ENCODE measurements at regions not wholly inside any gene's neighbourhood (a gene's known extent, or its start where the extent isn't known, plus 50 kb on each side); places are given as distances from the start of the nearest gene placed in this dataset.
"Not testable (repeated sequence)": the region's sequence is repeated elsewhere in the genome, so short reads cannot be mapped to it uniquely, and the experiment has no call there.

DNA sequence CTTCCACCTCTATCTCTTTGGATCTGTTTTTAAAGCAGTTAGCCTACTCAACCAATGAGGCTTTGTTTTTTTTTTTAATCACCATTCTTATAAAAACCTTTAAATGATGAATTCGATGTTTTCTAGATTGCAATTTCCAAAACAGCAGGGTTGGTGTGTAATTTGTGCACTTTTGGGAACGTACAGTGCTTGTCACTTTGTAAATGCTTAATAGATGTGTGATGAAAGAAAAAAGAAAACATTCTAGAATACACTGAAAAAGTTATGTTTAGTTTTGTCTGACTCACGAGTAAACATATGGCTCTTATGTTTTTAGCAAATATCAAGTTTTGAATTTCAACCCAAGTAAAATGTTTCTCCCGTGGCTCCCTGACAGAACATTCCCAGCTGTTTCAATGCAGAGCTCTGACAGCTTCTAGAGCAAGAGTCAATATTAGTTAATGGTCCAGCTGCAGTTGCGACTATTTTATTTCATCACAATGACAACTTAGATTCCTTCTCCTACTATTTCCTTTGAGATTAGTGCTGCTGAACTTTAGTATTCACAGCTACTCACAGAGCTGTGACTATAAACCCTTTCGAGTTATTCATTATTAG lies 362.5 kb upstream of the ADAMTS5 start:
- no peak for DNase-seq (ENCODE audit: low read depth in 3 of 3)

GRCh38 chr21:27326301-27326700 lies 359.4 kb upstream of the ADAMTS5 start:
- no peak for DNase-seq (ENCODE audit: low read depth in 3 of 3)

DNA sequence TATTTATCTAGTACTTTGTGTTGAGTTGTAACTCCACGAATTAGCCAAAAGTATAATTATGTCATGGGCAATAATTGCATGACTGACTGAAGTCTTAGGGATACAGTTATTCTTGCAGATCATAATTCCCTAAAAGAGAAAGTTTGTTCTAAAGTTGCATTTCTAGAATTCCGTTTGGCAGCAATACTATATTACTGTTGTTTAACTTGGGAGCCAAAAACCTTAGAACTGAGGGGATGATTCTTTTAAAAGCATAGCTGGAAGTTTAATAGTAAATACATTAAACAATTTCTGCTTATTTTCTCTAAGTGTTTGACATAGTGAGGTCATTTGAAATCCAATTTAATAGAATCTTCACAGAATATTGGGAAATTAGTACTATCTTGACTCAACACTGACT lies 356.4 kb upstream of the ADAMTS5 start:
- no peak for DNase-seq (ENCODE audit: low read depth in 3 of 3)

DNA sequence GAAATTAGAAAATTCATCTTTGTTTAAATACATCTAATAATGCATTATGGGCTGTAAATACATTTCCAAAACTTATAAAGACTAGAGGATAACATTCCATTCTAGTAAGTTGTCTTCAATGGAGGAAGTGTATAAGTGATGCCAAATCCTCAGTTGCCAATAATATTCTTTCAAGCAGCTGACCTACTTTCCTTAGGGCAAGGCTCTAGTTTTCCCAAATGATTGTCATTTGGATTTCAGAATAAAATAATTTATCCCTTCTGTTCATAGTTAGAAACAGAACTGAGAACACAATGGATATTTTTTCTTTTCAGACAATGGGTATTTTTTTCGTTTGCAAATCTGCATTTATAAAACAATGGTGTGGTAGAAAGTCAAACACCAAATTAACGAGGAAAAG lies 354.9 kb upstream of the ADAMTS5 start:
- no peak for DNase-seq (ENCODE audit: low read depth in 3 of 3)

GRCh38 chr21:27320868-27321267 lies 354.0 kb upstream of the ADAMTS5 start:
- DNase-seq (ENCODE audit: low read depth in 3 of 3) = no peak

DNA sequence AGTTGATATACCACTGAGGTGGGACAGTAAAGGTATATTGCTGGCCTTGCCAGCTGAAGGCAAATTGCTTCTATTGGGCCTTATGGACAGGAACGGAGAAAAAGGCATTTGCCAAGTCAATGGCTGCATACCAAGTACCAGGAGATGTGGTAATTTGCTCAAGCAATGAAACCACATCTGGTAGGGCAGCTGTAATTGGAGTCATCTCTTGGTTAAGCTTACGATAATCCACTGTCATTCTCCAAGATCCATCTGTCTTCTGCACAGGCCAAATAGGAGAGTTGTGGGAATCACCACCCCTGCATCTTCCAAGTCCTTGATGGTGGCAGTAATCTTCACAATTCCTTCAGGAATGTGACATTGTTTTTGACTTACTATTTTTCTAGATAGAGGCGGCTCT lies 350.7 kb upstream of the ADAMTS5 start:
- not testable (repeated sequence) for DNase-seq (ENCODE audit: low read depth in 3 of 3)

- DNase-seq (ENCODE audit: low read depth in 3 of 3) = no peak
These were observed 348.5 kb upstream of the ADAMTS5 start for GRCh38 chr21:27315373-27315772.

GRCh38 chr21:27314131-27314530 lies 347.2 kb upstream of the ADAMTS5 start:
- no peak for DNase-seq (ENCODE audit: low read depth in 3 of 3)

GRCh38 chr21:27306791-27307775 lies 340.2 kb upstream of the ADAMTS5 start:
- DNase-seq (ENCODE audit: low read depth in 3 of 3) = no peak

DNA sequence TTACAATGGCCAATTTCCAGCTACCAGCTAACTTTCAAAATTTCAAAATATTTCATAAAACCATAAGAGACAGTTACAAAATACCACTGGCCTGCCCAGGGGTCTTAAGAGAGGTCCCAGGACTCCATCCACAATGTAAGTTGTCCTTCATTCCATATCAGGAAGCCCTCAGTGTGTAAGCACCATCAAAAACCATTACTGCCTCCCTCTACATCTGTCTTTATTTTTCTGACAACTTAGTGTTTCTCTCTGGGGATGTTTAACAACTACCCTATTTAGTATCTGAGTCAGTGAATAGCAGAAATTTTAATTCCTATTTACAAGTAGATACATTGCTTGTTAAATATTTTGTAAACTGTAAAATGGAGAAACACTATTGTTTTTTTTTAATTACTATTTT lies 339.3 kb upstream of the ADAMTS5 start:
- DNase-seq (ENCODE audit: low read depth in 3 of 3) = no peak

DNA sequence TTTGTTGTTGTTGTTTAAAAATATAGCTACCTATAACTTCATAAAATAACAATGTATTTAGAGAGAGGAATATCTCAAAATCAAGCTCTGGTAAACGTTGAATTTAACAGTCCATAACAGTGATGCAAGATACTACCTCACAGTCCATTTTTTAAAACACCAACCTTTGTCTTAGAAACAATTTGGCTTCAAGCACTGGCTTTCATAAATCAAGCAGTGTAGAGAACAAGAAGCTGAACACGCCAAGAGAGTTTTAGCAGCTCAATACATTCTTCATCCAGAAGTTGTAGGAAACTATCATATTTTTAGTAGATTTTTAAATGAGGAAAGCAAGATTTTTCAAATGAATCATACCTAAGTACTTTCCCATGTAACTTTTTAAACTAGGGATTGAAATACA lies 334.3 kb upstream of the ADAMTS5 start:
- DNase-seq (ENCODE audit: low read depth in 3 of 3) = no peak

DNA sequence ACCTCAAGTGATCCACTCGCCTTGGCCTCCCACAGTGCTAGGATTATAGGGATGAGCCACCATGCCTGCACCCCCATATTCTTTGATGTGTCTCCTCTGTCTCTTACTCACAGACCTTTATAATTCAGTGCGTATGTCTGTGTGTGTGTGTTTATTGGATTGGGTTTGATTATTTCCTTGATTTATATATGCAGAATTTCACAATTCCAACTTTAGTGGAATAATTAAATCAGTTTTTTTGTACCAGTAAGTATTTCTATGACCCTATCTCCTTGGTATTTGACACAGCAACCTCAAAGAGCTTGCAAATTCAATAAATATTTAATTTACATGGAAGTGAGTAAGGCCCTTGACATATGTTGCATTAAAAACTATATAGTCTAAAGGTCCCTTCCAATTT lies 333.9 kb upstream of the ADAMTS5 start:
- no peak for DNase-seq (ENCODE audit: low read depth in 3 of 3)

- no peak for DNase-seq (ENCODE audit: low read depth in 3 of 3)
These were observed 331.6 kb upstream of the ADAMTS5 start for GRCh38 chr21:27298465-27298864.

DNA sequence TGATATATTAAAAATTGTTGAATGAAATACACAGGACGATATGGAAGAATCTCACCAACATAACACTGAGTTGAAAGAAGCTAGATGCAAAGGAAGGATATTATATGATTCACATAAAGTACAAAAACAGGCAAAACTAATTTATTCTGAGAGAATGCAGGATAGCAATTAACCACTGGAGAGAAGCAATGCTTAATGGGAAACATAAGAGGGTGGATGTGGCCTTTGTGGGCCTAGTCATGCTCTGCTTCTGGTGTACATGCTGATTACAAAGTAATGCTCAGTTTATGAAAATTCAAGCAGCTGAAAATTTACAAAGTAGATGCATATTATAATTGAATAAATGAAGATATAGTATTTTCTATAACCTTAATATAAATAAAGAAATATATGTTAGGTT lies 326.4 kb upstream of the ADAMTS5 start:
- DNase-seq (ENCODE audit: low read depth in 3 of 3) = no peak

DNA sequence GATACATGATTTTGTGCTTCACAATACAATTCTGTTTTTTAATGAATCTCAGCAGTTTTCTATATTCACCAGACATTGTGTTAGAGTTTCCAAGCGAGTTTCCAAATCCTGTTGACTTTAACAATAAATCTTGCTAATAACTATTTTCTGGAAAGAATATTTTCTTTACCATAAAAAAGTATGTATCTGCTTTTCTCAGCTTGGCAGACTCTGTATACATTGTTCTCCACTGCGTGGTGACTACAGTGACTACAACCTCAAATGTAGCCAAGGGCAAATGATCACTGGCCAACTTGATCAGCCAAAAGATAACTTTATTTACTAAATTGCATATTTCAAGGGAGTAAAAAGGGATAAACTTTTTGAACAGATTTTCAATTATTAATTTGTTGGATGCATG lies 325.9 kb upstream of the ADAMTS5 start:
- DNase-seq (ENCODE audit: low read depth in 3 of 3) = no peak

GRCh38 chr21:27292229-27292628 lies 325.3 kb upstream of the ADAMTS5 start:
- DNase-seq (ENCODE audit: low read depth in 3 of 3) = no peak

GRCh38 chr21:27291006-27291405 lies 324.1 kb upstream of the ADAMTS5 start:
- no peak for DNase-seq (ENCODE audit: low read depth in 3 of 3)

GRCh38 chr21:27290028-27290427 lies 323.1 kb upstream of the ADAMTS5 start:
- DNase-seq (ENCODE audit: low read depth in 3 of 3) = no peak

GRCh38 chr21:27286760-27287159 lies 319.9 kb upstream of the ADAMTS5 start:
- no peak for DNase-seq (ENCODE audit: low read depth in 3 of 3)

GRCh38 chr21:27277110-27277509 lies 310.2 kb upstream of the ADAMTS5 start:
- DNase-seq (ENCODE audit: low read depth in 3 of 3) = no peak

DNA sequence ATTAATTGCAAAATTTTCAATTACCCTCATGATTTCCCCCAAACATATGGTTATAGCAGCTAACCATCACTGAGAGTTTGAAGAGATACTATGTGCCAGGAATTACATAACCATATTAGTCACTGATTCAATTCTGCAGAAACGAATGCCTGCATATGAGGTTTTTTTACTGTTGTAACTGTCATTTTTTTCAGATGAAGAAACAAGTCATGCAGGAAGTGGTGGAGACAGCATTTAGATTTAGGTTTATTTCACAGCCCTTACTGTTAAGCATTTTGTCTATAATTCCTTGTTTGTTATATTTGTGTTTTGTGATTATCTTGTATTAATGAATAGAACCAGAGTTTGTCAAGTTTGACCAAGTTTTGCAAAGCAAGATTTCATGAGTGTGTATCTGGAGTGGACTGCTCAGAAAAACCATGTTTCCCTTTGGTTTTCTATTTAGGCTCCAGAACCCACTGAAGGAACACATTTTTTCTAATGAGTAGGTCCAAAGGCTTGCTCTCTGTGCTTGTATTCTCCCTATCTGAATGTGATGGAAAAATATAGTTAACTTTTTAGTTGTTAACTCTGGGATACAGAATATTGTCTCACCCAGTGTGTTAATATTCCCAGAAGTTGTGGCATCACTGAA lies 308.5 kb upstream of the ADAMTS5 start:
- DNase-seq (ENCODE audit: low read depth in 3 of 3) = no peak

- no peak for DNase-seq (ENCODE audit: low read depth in 3 of 3)
These were observed 302.8 kb upstream of the ADAMTS5 start for GRCh38 chr21:27269644-27270043.

GRCh38 chr21:27268290-27268689 lies 301.4 kb upstream of the ADAMTS5 start:
- DNase-seq (ENCODE audit: low read depth in 3 of 3) = no peak

Data from stimulated activated CD4-positive, alpha-beta T cell treated with anti-CD3 and anti-CD28 coated beads, TNF-alpha, amount 100 ng/mL, for 48 hours (primary cell).